Liver (tissue), 3 donors: ENCODE measurements at regions not wholly inside any gene's neighbourhood (a gene's known extent, or its start where the extent isn't known, plus 50 kb on each side); places are given as distances from the start of the nearest gene placed in this dataset.
"Not testable (repeated sequence)": the region's sequence is repeated elsewhere in the genome, so short reads cannot be mapped to it uniquely, and the experiment has no call there.

Experiments
- CTCF ChIP-seq: fragments of 150-350 bp; IDR thresholded peaks from 2 replicates; pipeline ENCODE4 v1.5.1; 2017; ENCODE audit warnings: improper control_type of control experiment, low read depth, low read length; ENCODE audit not compliant: missing input control
- FOXA1 ChIP-seq: IDR thresholded peaks from 2 replicates; pipeline ENCODE4 v1.6.1; 2016; ENCODE audit warnings: antibody characterized with exemption
- JUND ChIP-seq, 2 donors: IDR thresholded peaks; 2 replicates each; pipeline ENCODE4 v1.6.1; 2016; ENCODE audit warnings: antibody characterized with exemption in 2 of 2
- SP1 ChIP-seq: IDR thresholded peaks from 2 replicates; pipeline ENCODE4 v1.6.1; 2018; ENCODE audit warnings: antibody characterized with exemption, mild to moderate bottlenecking
- YY1 ChIP-seq: IDR thresholded peaks from 2 replicates; pipeline ENCODE4 v1.6.1; 2016; ENCODE audit warnings: antibody characterized with exemption, mild to moderate bottlenecking
- TF ChIP-seq, protein P1 (sequence below): IDR thresholded peaks from 2 replicates; pipeline ENCODE4 v1.6.1; 2016; ENCODE audit warnings: antibody characterized with exemption
- TF ChIP-seq, protein P2 (sequence below): IDR thresholded peaks from 2 replicates; pipeline ENCODE4 v1.6.1; 2016; ENCODE audit warnings: antibody characterized with exemption, mild to moderate bottlenecking
- donor health status: healthy.
- donor health status: healthy.

GRCh38 chr6:114626226-114626625 lies 283.4 kb upstream of the HS3ST5 start:
- not testable (repeated sequence) for TF ChIP-seq CTCF; SP1; FOXA1; YY1; JUND (IDR thresholded peaks at IDR 0.05)
- TF ChIP-seq, protein P1, sequence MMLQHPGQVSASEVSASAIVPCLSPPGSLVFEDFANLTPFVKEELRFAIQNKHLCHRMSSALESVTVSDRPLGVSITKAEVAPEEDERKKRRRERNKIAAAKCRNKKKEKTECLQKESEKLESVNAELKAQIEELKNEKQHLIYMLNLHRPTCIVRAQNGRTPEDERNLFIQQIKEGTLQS = not testable (repeated sequence)
- TF ChIP-seq, protein P2, sequence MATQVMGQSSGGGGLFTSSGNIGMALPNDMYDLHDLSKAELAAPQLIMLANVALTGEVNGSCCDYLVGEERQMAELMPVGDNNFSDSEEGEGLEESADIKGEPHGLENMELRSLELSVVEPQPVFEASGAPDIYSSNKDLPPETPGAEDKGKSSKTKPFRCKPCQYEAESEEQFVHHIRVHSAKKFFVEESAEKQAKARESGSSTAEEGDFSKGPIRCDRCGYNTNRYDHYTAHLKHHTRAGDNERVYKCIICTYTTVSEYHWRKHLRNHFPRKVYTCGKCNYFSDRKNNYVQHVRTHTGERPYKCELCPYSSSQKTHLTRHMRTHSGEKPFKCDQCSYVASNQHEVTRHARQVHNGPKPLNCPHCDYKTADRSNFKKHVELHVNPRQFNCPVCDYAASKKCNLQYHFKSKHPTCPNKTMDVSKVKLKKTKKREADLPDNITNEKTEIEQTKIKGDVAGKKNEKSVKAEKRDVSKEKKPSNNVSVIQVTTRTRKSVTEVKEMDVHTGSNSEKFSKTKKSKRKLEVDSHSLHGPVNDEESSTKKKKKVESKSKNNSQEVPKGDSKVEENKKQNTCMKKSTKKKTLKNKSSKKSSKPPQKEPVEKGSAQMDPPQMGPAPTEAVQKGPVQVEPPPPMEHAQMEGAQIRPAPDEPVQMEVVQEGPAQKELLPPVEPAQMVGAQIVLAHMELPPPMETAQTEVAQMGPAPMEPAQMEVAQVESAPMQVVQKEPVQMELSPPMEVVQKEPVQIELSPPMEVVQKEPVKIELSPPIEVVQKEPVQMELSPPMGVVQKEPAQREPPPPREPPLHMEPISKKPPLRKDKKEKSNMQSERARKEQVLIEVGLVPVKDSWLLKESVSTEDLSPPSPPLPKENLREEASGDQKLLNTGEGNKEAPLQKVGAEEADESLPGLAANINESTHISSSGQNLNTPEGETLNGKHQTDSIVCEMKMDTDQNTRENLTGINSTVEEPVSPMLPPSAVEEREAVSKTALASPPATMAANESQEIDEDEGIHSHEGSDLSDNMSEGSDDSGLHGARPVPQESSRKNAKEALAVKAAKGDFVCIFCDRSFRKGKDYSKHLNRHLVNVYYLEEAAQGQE = not testable (repeated sequence)
